HG03521 (cell line): ENCODE measurements at regions not wholly inside any gene's neighbourhood (a gene's known extent, or its start where the extent isn't known, plus 50 kb on each side); places are given as distances from the start of the nearest gene placed in this dataset.

Experiments
- ATAC-seq: cut with Tn5 transposase; IDR thresholded peaks from one replicate; pipeline ENCODE4 v1.9.1; 2021; ENCODE audit warnings: mild to moderate bottlenecking, moderate library complexity; ENCODE audit not compliant: unreplicated experiment

GRCh38 chr5:27341342-27341741 is 303.0 kb upstream of the CDH9 start:
- ATAC-seq: no peak

GRCh38 chr5:27336817-27337216 is 298.4 kb upstream of the CDH9 start:
- no peak for ATAC-seq

GRCh38 chr5:27328480-27328879 is 290.1 kb upstream of the CDH9 start:
- ATAC-seq: no peak

GRCh38 chr5:27325513-27325912 is 287.1 kb upstream of the CDH9 start:
- ATAC-seq: no peak

- ATAC-seq: no peak
Observed at GRCh38 chr5:27318701-27319100, 280.3 kb upstream of the CDH9 start.

GRCh38 chr5:27316271-27316650 is 277.9 kb upstream of the CDH9 start:
- ATAC-seq: no peak

- no peak for ATAC-seq
Observed at GRCh38 chr5:27315363-27316270, 277.2 kb upstream of the CDH9 start.

GRCh38 chr5:27313549-27313948 is 275.2 kb upstream of the CDH9 start:
- no peak for ATAC-seq

- no peak for ATAC-seq
Observed at GRCh38 chr5:27312291-27312893, 274.0 kb upstream of the CDH9 start.

GRCh38 chr5:27311544-27311943 is 273.2 kb upstream of the CDH9 start:
- no peak for ATAC-seq

- ATAC-seq: no peak
Observed at GRCh38 chr5:27308153-27308552, 269.8 kb upstream of the CDH9 start.

- no peak for ATAC-seq
Observed at GRCh38 chr5:27290172-27290571, 251.8 kb upstream of the CDH9 start.

GRCh38 chr5:27276119-27276518 is 237.7 kb upstream of the CDH9 start:
- ATAC-seq: no peak

- ATAC-seq: no peak
Observed at GRCh38 chr5:27275345-27275744, 237.0 kb upstream of the CDH9 start.

- ATAC-seq: no peak
Observed at GRCh38 chr5:27269766-27270165, 231.4 kb upstream of the CDH9 start.

- ATAC-seq: no peak
Observed at GRCh38 chr5:27267209-27267824, 228.9 kb upstream of the CDH9 start.

GRCh38 chr5:27266184-27266583 is 227.8 kb upstream of the CDH9 start:
- ATAC-seq: no peak

- ATAC-seq: no peak
Observed at GRCh38 chr5:27257696-27258095, 219.3 kb upstream of the CDH9 start.

GRCh38 chr5:27252911-27253310 is 214.5 kb upstream of the CDH9 start:
- ATAC-seq: no peak

GRCh38 chr5:27242258-27242626 is 203.9 kb upstream of the CDH9 start:
- ATAC-seq: no peak

GRCh38 chr5:27241564-27242257 is 203.3 kb upstream of the CDH9 start:
- ATAC-seq: no peak
